Right atrium auricular region (tissue), 2 donors: ENCODE measurements at regions not wholly inside any gene's neighbourhood (a gene's known extent, or its start where the extent isn't known, plus 50 kb on each side); places are given as distances from the start of the nearest gene placed in this dataset.

Experiments
- DNase-seq: peaks from one replicate; pipeline ENCODE4 v3.0.0-alpha.2; 2019; ENCODE audit warnings: low spot score
- H3K27ac ChIP-seq, 2 donors: fragments of 200-600 bp; sonication (generic); 1 replicate in 1 of 2; 2 replicates in 1 of 2; pipeline ENCODE4 v1.5.1; 2016 to 2019
- H3K27me3 ChIP-seq, 2 donors: fragments of 200-600 bp; sonication (generic); one replicate each; pipeline versions ENCODE4 v1.5.1 to v1.6.0; 2017 to 2019
- H3K36me3 ChIP-seq: fragments of 200-600 bp; sonication (generic); one replicate; pipeline ENCODE4 v1.5.1; 2016
- H3K4me1 ChIP-seq, 2 donors: fragments of 200-600 bp; sonication (generic); one replicate each; pipeline versions ENCODE4 v1.5.1 to v1.6.0; 2017 to 2019
- H3K4me3 ChIP-seq, 2 donors: fragments of 200-600 bp; sonication (generic); 1 replicate in 1 of 2; 2 replicates in 1 of 2; pipeline ENCODE4 v1.5.1; 2017 to 2019; ENCODE audit warnings: mild to moderate bottlenecking in 1 of 2, moderate library complexity in 1 of 2
- H3K9me3 ChIP-seq, 2 donors: fragments of 200-600 bp; sonication (generic); one replicate each; pipeline ENCODE4 v1.5.1; 2019
- TF ChIP-seq, protein P1 (sequence below), 2 donors: fragments of 200-600 bp; sonication (generic); IDR thresholded peaks; one replicate each; pipeline ENCODE4 v1.5.1; 2019; ENCODE audit warnings: antibody characterized with exemption in 2 of 2

DNA sequence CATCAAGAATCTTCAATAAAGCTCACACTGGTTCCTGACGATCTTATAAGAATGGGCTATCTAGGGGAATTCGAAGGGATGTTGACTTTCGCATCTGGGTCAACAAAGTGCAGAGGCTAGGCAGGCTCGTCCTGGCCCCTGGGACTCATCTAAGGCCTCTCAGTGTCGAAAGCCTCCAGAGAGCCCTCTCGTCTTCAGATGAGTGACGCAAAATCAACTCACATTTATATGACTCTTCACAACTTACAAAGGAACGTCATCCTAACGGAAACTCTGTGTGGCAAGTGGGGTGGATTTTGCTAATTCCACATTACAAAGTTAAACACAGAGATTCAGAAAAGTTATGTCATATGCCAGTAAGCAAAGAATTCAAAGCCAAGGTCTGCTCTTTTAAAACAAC is 270.5 kb upstream of the EXOC2 start:
- H3K36me3 ChIP-seq = no peaks in the 10 kb centered on the region
- H3K27ac ChIP-seq = no peak overlapping the region
- H3K4me1 ChIP-seq = no peaks in the 10 kb centered on the region
- no peaks in the 10 kb centered on the region for H3K9me3 ChIP-seq
- H3K27me3 ChIP-seq = no peaks in the 10 kb centered on the region
- TF ChIP-seq, protein P1, sequence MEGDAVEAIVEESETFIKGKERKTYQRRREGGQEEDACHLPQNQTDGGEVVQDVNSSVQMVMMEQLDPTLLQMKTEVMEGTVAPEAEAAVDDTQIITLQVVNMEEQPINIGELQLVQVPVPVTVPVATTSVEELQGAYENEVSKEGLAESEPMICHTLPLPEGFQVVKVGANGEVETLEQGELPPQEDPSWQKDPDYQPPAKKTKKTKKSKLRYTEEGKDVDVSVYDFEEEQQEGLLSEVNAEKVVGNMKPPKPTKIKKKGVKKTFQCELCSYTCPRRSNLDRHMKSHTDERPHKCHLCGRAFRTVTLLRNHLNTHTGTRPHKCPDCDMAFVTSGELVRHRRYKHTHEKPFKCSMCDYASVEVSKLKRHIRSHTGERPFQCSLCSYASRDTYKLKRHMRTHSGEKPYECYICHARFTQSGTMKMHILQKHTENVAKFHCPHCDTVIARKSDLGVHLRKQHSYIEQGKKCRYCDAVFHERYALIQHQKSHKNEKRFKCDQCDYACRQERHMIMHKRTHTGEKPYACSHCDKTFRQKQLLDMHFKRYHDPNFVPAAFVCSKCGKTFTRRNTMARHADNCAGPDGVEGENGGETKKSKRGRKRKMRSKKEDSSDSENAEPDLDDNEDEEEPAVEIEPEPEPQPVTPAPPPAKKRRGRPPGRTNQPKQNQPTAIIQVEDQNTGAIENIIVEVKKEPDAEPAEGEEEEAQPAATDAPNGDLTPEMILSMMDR (IDR thresholded peaks at IDR 0.05) = no peak
- no peak overlapping the region for H3K4me3 ChIP-seq
- DNase-seq = no peak

DNA sequence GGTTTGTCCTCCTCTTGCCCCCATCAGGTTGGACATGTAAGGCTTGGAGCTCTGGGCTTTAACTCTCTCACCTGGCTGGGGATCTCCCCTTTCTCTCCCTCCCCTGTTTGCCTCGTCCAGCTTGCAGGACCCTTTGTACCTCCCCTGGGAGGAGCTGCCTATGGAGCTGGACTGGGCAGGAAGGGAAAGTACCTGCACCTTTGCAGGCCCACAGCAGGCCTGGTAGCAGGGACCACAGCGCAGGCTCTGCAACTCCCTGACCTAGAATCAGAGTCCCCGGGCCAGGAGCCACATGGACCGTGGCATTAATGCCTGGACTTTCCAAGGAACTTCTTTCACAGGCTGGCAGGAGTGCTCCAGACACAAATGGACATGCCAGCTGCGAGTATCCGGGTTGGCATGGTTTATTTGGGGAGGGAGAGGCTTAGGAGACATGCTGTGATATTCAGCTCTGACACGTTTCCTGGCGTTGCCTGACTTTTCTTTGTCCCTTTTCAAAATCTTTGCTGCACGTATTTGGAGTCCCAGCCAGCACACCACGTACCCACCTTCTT is 268.5 kb upstream of the EXOC2 start:
- DNase-seq = no peak
- no peaks in the 10 kb centered on the region for H3K9me3 ChIP-seq

DNA sequence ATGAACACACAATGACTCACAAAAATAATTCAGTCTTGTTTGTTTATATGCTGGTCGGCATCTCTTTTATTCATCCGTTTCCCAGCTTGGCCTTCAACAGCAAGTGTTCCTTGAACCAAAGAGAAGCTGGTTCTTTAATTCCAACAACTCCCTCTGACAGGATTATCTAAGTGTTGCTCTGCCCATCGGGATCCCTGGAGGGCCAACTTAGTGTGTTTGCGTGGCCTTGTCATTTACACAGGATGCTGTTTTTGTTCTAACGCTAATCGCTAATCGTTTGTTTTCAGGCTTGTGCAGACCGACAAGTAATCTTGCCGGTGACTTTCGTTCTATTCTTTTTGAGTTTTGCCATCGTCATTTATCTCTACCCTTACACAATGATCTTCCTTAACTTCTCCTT is 267.4 kb upstream of the EXOC2 start:
- DNase-seq = no peak

More for the DNA sequence above, 268.5 kb upstream of the EXOC2 start:
- no peaks in the 10 kb centered on the region for H3K4me1 ChIP-seq
- H3K27me3 ChIP-seq = no peaks in the 10 kb centered on the region
- no peak overlapping the region for H3K27ac ChIP-seq
- H3K36me3 ChIP-seq = no peaks in the 10 kb centered on the region
- H3K4me3 ChIP-seq = no peak overlapping the region
- TF ChIP-seq, protein P1 (IDR thresholded peaks at IDR 0.05) = no peak

DNA sequence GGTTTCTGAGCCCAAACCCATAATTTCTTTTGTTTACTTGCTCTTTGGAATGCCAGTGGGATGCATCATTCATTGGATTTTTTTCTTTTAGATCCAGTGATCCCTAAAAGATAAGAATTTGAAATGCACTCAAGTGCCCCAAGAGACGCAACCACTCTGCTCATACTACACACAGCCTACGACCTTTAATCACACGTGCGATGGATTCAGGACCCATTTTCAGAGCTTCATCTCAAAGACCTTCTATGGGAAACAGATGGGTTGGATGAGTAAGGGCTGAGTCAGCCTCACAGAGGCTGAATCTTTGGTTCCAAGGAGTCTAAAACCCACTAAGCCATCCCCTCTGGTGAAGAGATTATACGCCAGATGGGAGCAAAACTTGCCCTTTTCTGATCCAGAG is 265.5 kb upstream of the EXOC2 start:
- Histone ChIP-seq H3K27ac (no peak overlapping the region), H3K27me3 (no peaks in the 10 kb centered on the region), H3K4me1 (no peaks in the 10 kb centered on the region), H3K9me3 (no peaks in the 10 kb centered on the region), H3K36me3 (no peaks in the 10 kb centered on the region), H3K4me3 (no peak overlapping the region)
- TF ChIP-seq, protein P1 (IDR thresholded peaks at IDR 0.05) = no peak
- DNase-seq = no peak

More for the DNA sequence above, 267.4 kb upstream of the EXOC2 start:
- Histone ChIP-seq H3K4me3 (no peak overlapping the region), H3K27ac (no peak overlapping the region), H3K36me3 (no peaks in the 10 kb centered on the region), H3K27me3 (no peaks in the 10 kb centered on the region), H3K9me3 (no peaks in the 10 kb centered on the region), H3K4me1 (no peaks in the 10 kb centered on the region)
- TF ChIP-seq, protein P1 (IDR thresholded peaks at IDR 0.05) = no peak

DNA sequence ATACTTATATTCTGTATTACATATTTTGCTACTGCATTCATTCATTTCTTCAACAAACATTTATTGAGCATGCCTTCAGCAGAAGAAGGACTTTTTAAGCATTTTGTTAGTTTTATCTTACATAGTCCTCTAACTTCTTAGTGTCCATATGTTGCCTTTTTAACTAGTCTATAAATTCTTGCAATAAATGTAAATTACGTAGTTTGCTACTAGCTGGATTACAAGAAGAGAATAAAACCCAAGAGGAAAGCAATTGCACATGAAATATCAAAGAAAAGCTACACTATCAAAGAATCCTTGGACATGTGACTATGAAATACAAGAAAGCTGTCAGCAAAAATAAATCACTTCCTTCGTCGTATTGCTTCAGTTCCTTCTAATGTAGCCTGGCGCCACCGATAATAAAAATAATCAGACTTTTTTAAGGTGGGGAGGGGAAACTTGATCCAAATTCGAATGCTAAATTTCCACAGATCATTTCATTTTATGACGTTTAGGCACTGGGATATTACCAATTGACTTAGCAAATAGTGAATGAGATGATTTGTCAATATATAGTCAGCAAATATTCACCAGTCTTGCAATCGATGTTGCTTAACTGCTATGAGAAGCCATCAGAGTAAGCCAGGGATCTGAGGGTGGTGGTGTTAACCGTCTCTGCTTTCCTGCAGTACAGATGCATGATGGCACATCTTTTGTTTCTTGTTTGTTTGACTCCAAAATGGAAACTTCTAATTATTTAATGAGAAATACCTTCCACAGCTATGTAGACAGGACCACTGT is 258.7 kb upstream of the EXOC2 start:
- Histone ChIP-seq H3K27me3 (no peaks in the 10 kb centered on the region), H3K9me3 (no peaks in the 10 kb centered on the region), H3K4me3 (no peak overlapping the region), H3K36me3 (no peaks in the 10 kb centered on the region), H3K27ac (no peak overlapping the region), H3K4me1 (peaks cover 0 to 2% of the 10 kb centered on the region in 2 donors)
- TF ChIP-seq, protein P1 (IDR thresholded peaks at IDR 0.05) = no peak
- DNase-seq = no peak
